WTC11 (cell line): ENCODE measurements at regions not wholly inside any gene's neighbourhood (a gene's known extent, or its start where the extent isn't known, plus 50 kb on each side); places are given as distances from the start of the nearest gene placed in this dataset.
A peak's percentile ranks its signal among the peaks of the same experiment; 100 is the strongest.

ENCODE experiments used
- ATAC-seq: fragments of 200-7000 bp; cut with Tn5 transposase; 2 replicates; pipeline ENCODE4 v1.10.0; 2021; ENCODE audit warnings: mild to moderate bottlenecking, moderate library complexity
- CTCF ChIA-PET: fragments of 300-600 bp; sonication (Branson Sonifier 250); formaldehyde crosslinking; loops from one replicate; lab custom pipeline; 2021; ENCODE audit warnings: antibody characterized with exemption; lab: Charles Lee
- POLR2A ChIA-PET: fragments of 350-600 bp; sonication (Branson Sonifier 250); formaldehyde crosslinking; loops from one replicate; lab custom pipeline; 2021; ENCODE audit warnings: antibody characterized with exemption; lab: Charles Lee
- DNase-seq: peaks from one replicate; pipeline ENCODE4 v3.0.0; 2021; ENCODE audit warnings: low spot score
- H3K27ac Mint-ChIP-seq: 2 replicates; pipeline ENCODE4 v1.8.0; 2021; ENCODE audit warnings: mixed read lengths
- H3K27me3 Mint-ChIP-seq: 2 replicates; pipeline ENCODE4 v1.8.0; 2021; ENCODE audit warnings: low read depth, mild to moderate bottlenecking, moderate library complexity, mixed read lengths
- H3K36me3 Mint-ChIP-seq: 2 replicates; pipeline ENCODE4 v1.8.0; 2021; ENCODE audit warnings: mixed read lengths
- H3K4me1 Mint-ChIP-seq: 2 replicates; pipeline ENCODE4 v1.8.0; 2022; ENCODE audit warnings: mixed read lengths
- H3K4me3 Mint-ChIP-seq: 2 replicates; pipeline ENCODE4 v1.8.0; 2021; ENCODE audit warnings: mild to moderate bottlenecking, moderate library complexity, mixed read lengths
- H3K9me3 Mint-ChIP-seq: 2 replicates; pipeline ENCODE4 v1.8.0; 2021; ENCODE audit warnings: mixed read lengths
- AFF4 ChIP-seq: sonication (generic); formaldehyde crosslinking; IDR thresholded peaks from 2 replicates; pipeline ENCODE4 v1.8.1; 2023; ENCODE audit warnings: mild to moderate bottlenecking, missing genetic modification reagents, borderline replicate concordance
- ATF1 ChIP-seq: sonication (generic); formaldehyde crosslinking; IDR thresholded peaks from 2 replicates; pipeline ENCODE4 v1.8.1; 2023; ENCODE audit warnings: mild to moderate bottlenecking, moderate library complexity, missing genetic modification reagents
- CBFB ChIP-seq: sonication (generic); formaldehyde crosslinking; IDR thresholded peaks from 2 replicates; pipeline ENCODE4 v1.8.1; 2022; ENCODE audit warnings: mild to moderate bottlenecking, low read depth, missing genetic modification reagents
- CREB1 ChIP-seq: sonication (generic); formaldehyde crosslinking; IDR thresholded peaks from 2 replicates; pipeline ENCODE4 v1.8.0; 2023; ENCODE audit warnings: mild to moderate bottlenecking, missing genetic modification reagents
- GTF2I ChIP-seq: fragments of 250-450 bp; sonication (Bioruptor Pico); conservative IDR thresholded peaks from 2 replicates; pipeline ENCODE4 v1.4.0; 2021; ENCODE audit warnings: mild to moderate bottlenecking
- HMGA2 ChIP-seq: fragments of 250-450 bp; sonication (Bioruptor Pico); IDR thresholded peaks from 2 replicates; pipeline ENCODE4 v1.4.0; 2021; ENCODE audit warnings: mild to moderate bottlenecking, moderate library complexity
- MLX ChIP-seq: sonication (generic); formaldehyde crosslinking; IDR thresholded peaks from 2 replicates; pipeline ENCODE4 v1.8.1; 2023; ENCODE audit warnings: mild to moderate bottlenecking, missing genetic modification reagents, moderate library complexity
- MXD4 ChIP-seq: fragments of 250-450 bp; sonication (Bioruptor Pico); IDR thresholded peaks from 2 replicates; pipeline ENCODE4 v1.8.0; 2021; ENCODE audit warnings: mild to moderate bottlenecking, moderate library complexity, borderline replicate concordance
- MYBL2 ChIP-seq: sonication (generic); formaldehyde crosslinking; IDR thresholded peaks from 2 replicates; pipeline ENCODE4 v1.8.1; 2023; ENCODE audit warnings: mild to moderate bottlenecking, moderate library complexity, missing genetic modification reagents
- NFYB ChIP-seq: sonication (generic); formaldehyde crosslinking; conservative IDR thresholded peaks from 2 replicates; pipeline ENCODE4 v1.8.0; 2022; ENCODE audit warnings: low read depth, missing genetic modification reagents
- OVOL2 ChIP-seq: fragments of 250-450 bp; sonication (Bioruptor Pico); IDR thresholded peaks from 2 replicates; pipeline ENCODE4 v1.9.0; 2021; ENCODE audit warnings: mild to moderate bottlenecking, borderline replicate concordance
- RORB ChIP-seq: fragments of 250-450 bp; sonication (Bioruptor Pico); IDR thresholded peaks from 2 replicates; pipeline ENCODE4 v1.9.0; 2021; ENCODE audit warnings: mild to moderate bottlenecking
- SMAD4 ChIP-seq: sonication (generic); formaldehyde crosslinking; IDR thresholded peaks from 2 replicates; pipeline ENCODE4 v1.8.0; 2022; ENCODE audit warnings: mild to moderate bottlenecking, missing genetic modification reagents
- TEAD4 ChIP-seq: sonication (generic); formaldehyde crosslinking; IDR thresholded peaks from 2 replicates; pipeline ENCODE4 v1.8.0; 2022; ENCODE audit warnings: mild to moderate bottlenecking, missing genetic modification reagents
- ZNF263 ChIP-seq: sonication (generic); formaldehyde crosslinking; IDR thresholded peaks from 2 replicates; pipeline ENCODE4 v1.8.1; 2022; ENCODE audit warnings: low read depth, mild to moderate bottlenecking, moderate library complexity, missing genetic modification reagents
- ZNF671 ChIP-seq: fragments of 250-450 bp; sonication (Bioruptor Pico); IDR thresholded peaks from 2 replicates; pipeline ENCODE4 v1.8.0; 2021; ENCODE audit warnings: mild to moderate bottlenecking
- TF ChIP-seq, protein P1 (sequence below): sonication (generic); formaldehyde crosslinking; IDR thresholded peaks from 2 replicates; pipeline ENCODE4 v1.8.1; 2022; ENCODE audit warnings: missing genetic modification reagents, borderline replicate concordance
- TF ChIP-seq, protein P2 (sequence below): sonication (generic); formaldehyde crosslinking; IDR thresholded peaks from 2 replicates; pipeline ENCODE4 v1.8.1; 2023; ENCODE audit warnings: mild to moderate bottlenecking, missing genetic modification reagents
- TF ChIP-seq, protein P3 (sequence below): sonication (generic); formaldehyde crosslinking; IDR thresholded peaks from 2 replicates; pipeline ENCODE4 v1.8.0; 2023; ENCODE audit warnings: missing genetic modification reagents

- Mint-ChIP-seq H3K4me3 (no peak overlapping the region), H3K27ac (no peak overlapping the region), H3K9me3 (no peaks in the 10 kb centered on the region), H3K4me1 (peaks cover 50% of the 10 kb centered on the region), H3K27me3 (no peaks in the 10 kb centered on the region), H3K36me3 (no peaks in the 10 kb centered on the region)
- ChIA-PET CTCF (interaction anchor here (0.9 kb wide), 1 partner anchor 25 kb away, joined by 3 read pairs; no protein-coding TSS in a partner anchor), POLR2A (no interaction called here)
- TF ChIP-seq AFF4 (no peak), MLX (no peak), MXD4 (CRISPR knock-in tag) (no peak), NFYB (CRISPR knock-in tag) (no peak), HMGA2 (CRISPR knock-in tag) (no peak), ZNF671 (CRISPR knock-in tag) (no peak), CREB1 (no peak), GTF2I (CRISPR knock-in tag) (no peak), ATF1 (CRISPR knock-in tag) (no peak), SMAD4 (CRISPR knock-in tag) (no peak), ZNF263 (CRISPR knock-in tag) (no peak), MYBL2 (no peak), RORB (no peak), CBFB (CRISPR knock-in tag) (no peak)
- TF ChIP-seq, protein P1, sequence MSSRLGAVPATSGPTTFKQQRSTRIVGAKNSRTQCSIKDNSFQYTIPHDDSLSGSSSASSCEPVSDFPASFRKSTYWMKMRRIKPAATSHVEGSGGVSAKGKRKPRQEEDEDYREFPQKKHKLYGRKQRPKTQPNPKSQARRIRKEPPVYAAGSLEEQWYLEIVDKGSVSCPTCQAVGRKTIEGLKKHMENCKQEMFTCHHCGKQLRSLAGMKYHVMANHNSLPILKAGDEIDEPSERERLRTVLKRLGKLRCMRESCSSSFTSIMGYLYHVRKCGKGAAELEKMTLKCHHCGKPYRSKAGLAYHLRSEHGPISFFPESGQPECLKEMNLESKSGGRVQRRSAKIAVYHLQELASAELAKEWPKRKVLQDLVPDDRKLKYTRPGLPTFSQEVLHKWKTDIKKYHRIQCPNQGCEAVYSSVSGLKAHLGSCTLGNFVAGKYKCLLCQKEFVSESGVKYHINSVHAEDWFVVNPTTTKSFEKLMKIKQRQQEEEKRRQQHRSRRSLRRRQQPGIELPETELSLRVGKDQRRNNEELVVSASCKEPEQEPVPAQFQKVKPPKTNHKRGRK (CRISPR knock-in tag), result no peak
- TF ChIP-seq, protein P2, sequence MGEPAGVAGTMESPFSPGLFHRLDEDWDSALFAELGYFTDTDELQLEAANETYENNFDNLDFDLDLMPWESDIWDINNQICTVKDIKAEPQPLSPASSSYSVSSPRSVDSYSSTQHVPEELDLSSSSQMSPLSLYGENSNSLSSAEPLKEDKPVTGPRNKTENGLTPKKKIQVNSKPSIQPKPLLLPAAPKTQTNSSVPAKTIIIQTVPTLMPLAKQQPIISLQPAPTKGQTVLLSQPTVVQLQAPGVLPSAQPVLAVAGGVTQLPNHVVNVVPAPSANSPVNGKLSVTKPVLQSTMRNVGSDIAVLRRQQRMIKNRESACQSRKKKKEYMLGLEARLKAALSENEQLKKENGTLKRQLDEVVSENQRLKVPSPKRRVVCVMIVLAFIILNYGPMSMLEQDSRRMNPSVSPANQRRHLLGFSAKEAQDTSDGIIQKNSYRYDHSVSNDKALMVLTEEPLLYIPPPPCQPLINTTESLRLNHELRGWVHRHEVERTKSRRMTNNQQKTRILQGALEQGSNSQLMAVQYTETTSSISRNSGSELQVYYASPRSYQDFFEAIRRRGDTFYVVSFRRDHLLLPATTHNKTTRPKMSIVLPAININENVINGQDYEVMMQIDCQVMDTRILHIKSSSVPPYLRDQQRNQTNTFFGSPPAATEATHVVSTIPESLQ, result no peak
- TF ChIP-seq, protein P3, sequence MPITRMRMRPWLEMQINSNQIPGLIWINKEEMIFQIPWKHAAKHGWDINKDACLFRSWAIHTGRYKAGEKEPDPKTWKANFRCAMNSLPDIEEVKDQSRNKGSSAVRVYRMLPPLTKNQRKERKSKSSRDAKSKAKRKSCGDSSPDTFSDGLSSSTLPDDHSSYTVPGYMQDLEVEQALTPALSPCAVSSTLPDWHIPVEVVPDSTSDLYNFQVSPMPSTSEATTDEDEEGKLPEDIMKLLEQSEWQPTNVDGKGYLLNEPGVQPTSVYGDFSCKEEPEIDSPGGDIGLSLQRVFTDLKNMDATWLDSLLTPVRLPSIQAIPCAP (CRISPR knock-in tag), result no peak
- DNase-seq (no peak), ATAC-seq (peak; percentile 85)
Observed at GRCh38 chrX:10744007-10744406, 123.6 kb upstream of the MID1 start.

DNA sequence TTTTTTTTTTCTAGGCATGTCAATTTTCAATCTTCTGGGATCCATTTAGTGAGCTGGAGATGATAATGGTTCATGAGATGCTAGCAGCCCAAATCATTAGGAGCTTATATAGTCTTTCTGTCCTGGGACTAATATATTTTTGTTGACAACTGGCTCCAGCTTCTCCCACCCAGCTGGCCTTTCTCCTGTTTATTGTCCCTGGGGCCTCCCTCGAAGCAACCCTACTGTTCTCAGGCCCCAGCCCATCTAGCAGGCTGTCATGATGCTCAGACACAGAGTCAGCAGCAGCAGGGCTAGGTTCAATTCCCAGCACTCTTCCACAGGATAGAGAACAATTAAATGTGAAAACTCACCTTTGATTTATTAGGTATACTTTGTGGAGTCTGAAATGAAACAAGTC, 127.6 kb upstream of the MID1 start:
- H3K27ac Mint-ChIP-seq, result no peak overlapping the region
- ATAC-seq (no peak), DNase-seq (no peak)
- no peaks in the 10 kb centered on the region for H3K27me3 Mint-ChIP-seq
- H3K4me1 Mint-ChIP-seq, result peaks cover 46% of the 10 kb centered on the region
- POLR2A ChIA-PET, result no interaction called here
- H3K4me3 Mint-ChIP-seq, result no peak overlapping the region
- peaks cover 9% of the 10 kb centered on the region; the same call in 1 of the 2 replicates for H3K9me3 Mint-ChIP-seq
- CTCF ChIA-PET, result no interaction called here
- H3K36me3 Mint-ChIP-seq, result no peaks in the 10 kb centered on the region
- TF ChIP-seq MXD4 (CRISPR knock-in tag) (no peak), ZNF263 (CRISPR knock-in tag) (no peak), TEAD4 (CRISPR knock-in tag) (no peak), OVOL2 (CRISPR knock-in tag) (no peak)
